ENCODE measurements at regions not wholly inside any gene's neighbourhood (a gene's known extent, or its start where the extent isn't known, plus 50 kb on each side); places are given as distances from the start of the nearest gene placed in this dataset.

GRCh38 chr1:234763910-234764309 is 153.9 kb upstream of the IRF2BP2 start:
- ChIA-PET CTCF (interaction anchor here (0.6 kb wide), 1 partner anchor 345 kb away, joined by 3 read pairs; no protein-coding TSS in a partner anchor), POLR2A (no interaction called here)

GRCh38 chr1:234763367-234763766 is 153.4 kb upstream of the IRF2BP2 start:
- POLR2A ChIA-PET, result no interaction called here
- no peaks in the 10 kb centered on the region for H3K9me3 ChIP-seq
- H4K20me1 ChIP-seq (ENCODE audit: insufficient read depth), result no peaks in the 10 kb centered on the region
- H2AFZ ChIP-seq (ENCODE audit: low read depth), result no peak overlapping the region
- no peak overlapping the region for H3K4me3 ChIP-seq (ENCODE audit: low read depth in 2 of 2, low read length in 1 of 2)
- no peak overlapping the region for H3K4me2 ChIP-seq
- no peak overlapping the region for H3K9ac ChIP-seq
- TF ChIP-seq SMC3 (IDR thresholded peaks at IDR 0.05; ENCODE audit: low read depth, low read length), result no peak
- TF ChIP-seq FOXJ3 (CRISPR knock-in tag; IDR thresholded peaks at IDR 0.05), result no peak
- no peak for TF ChIP-seq TAF1 (IDR thresholded peaks at IDR 0.05; ENCODE audit: borderline replicate concordance, low read depth, low read length)
- TF ChIP-seq TCF12 (IDR thresholded peaks at IDR 0.05), result no peak
- no peak for TF ChIP-seq RAD21 (IDR thresholded peaks at IDR 0.05; ENCODE audit: low read length)
- no peak for TF ChIP-seq YY1 (IDR thresholded peaks at IDR 0.05; ENCODE audit: low read depth)
- no peak for TF ChIP-seq MAX (IDR thresholded peaks at IDR 0.05; ENCODE audit: low read depth)
- TF ChIP-seq FOXM1 (IDR thresholded peaks at IDR 0.05; ENCODE audit: low read depth), result no peak
- no peak for TF ChIP-seq PBX3 (IDR thresholded peaks at IDR 0.05)
- no peak for TF ChIP-seq ZBTB33 (IDR thresholded peaks at IDR 0.05; ENCODE audit: borderline replicate concordance, low read depth)
- no peak for TF ChIP-seq NFIC (IDR thresholded peaks at IDR 0.05; ENCODE audit: borderline replicate concordance)
- no peak for TF ChIP-seq SIN3A (IDR thresholded peaks at IDR 0.05; ENCODE audit: borderline replicate concordance, low read depth, low read length)
- TF ChIP-seq GABPA (IDR thresholded peaks at IDR 0.05; ENCODE audit: low read depth), result no peak
- TF ChIP-seq MXI1 (IDR thresholded peaks at IDR 0.05; ENCODE audit: low read depth, low read length), result no peak
- TF ChIP-seq POLR2AphosphoS5 (IDR thresholded peaks at IDR 0.05; ENCODE audit: low read depth, low read length), result no peak
- TF ChIP-seq EP300 (IDR thresholded peaks at IDR 0.05; ENCODE audit: borderline replicate concordance in 1 of 2, low read depth in 1 of 2, low read length in 1 of 2), result no peak
- TF ChIP-seq RFX5 (IDR thresholded peaks at IDR 0.05; ENCODE audit: low read length), result no peak
- H3K36me3 ChIP-seq (replicated peaks in 1 of 2; ENCODE audit: control insufficient read depth in 1 of 2, insufficient read depth in 2 of 2, low read length in 1 of 2), result no peaks in the 10 kb centered on the region
- H3K79me2 ChIP-seq (ENCODE audit: insufficient read depth), result no peaks in the 10 kb centered on the region
- no peaks in the 10 kb centered on the region for H3F3A ChIP-seq (replicated peaks; ENCODE audit: insufficient read depth)
- H3K27me3 ChIP-seq (ENCODE audit: insufficient read depth), result no peaks in the 10 kb centered on the region
- no peak for DNase-seq
- no peaks in the 10 kb centered on the region for H3K9me2 ChIP-seq
- 73% methylated on average over 5 of the region's 5 CpGs for WGBS (ENCODE audit: low lambda C conversion rate)
- no peak overlapping the region for H3K27ac ChIP-seq (ENCODE audit: low read depth in 2 of 2, low read length in 1 of 2)
- H3K4me1 ChIP-seq (ENCODE audit: control insufficient read depth in 1 of 2, insufficient read depth in 2 of 2, low read depth in 1 of 2, low read length in 1 of 2), result no peaks in the 10 kb centered on the region; a peak in 1 of 4 replicates
- CTCF ChIA-PET, result interaction anchor here (0.6 kb wide), 1 partner anchor 345 kb away, joined by 3 read pairs; no protein-coding TSS in a partner anchor

More at GRCh38 chr1:234763910-234764309, 153.9 kb upstream of the IRF2BP2 start:
- Histone ChIP-seq H3K79me2 (ENCODE audit: insufficient read depth) (no peaks in the 10 kb centered on the region), H2AFZ (ENCODE audit: low read depth) (no peak overlapping the region), H3K27ac (ENCODE audit: low read depth in 2 of 2, low read length in 1 of 2) (no peak overlapping the region), H3K9ac (no peak overlapping the region), H3K4me1 (ENCODE audit: control insufficient read depth in 1 of 2, insufficient read depth in 2 of 2, low read depth in 1 of 2, low read length in 1 of 2) (peaks cover 0 to 5% of the 10 kb centered on the region in 2 experiments; a peak in 1 of 4 replicates), H3K36me3 (replicated peaks in 1 of 2; ENCODE audit: control insufficient read depth in 1 of 2, insufficient read depth in 2 of 2, low read length in 1 of 2) (no peaks in the 10 kb centered on the region), H3K27me3 (ENCODE audit: insufficient read depth) (no peaks in the 10 kb centered on the region), H3K4me3 (ENCODE audit: low read depth in 2 of 2, low read length in 1 of 2) (no peak overlapping the region), H3K9me3 (no peaks in the 10 kb centered on the region), H3K9me2 (no peaks in the 10 kb centered on the region), H3F3A (replicated peaks; ENCODE audit: insufficient read depth) (no peaks in the 10 kb centered on the region), H3K4me2 (no peak overlapping the region), H4K20me1 (ENCODE audit: insufficient read depth) (no peaks in the 10 kb centered on the region)
- WGBS (ENCODE audit: low lambda C conversion rate), result 92% methylated on average over 8 of the region's 8 CpGs
- no peak for DNase-seq
- no peak for TF ChIP-seq IRF3 (IDR thresholded peaks at IDR 0.05; ENCODE audit: low read depth, low read length)
- TF ChIP-seq RCOR1 (IDR thresholded peaks at IDR 0.05; ENCODE audit: low read length), result no peak
- no peak for TF ChIP-seq ELF1 (IDR thresholded peaks at IDR 0.05)
- no peak for TF ChIP-seq RXRA (IDR thresholded peaks at IDR 0.05; ENCODE audit: borderline replicate concordance, low read depth)
- no peak for TF ChIP-seq GATA2 (CRISPR knock-in tag; IDR thresholded peaks at IDR 0.05)
- TF ChIP-seq CHD2 (IDR thresholded peaks at IDR 0.05; ENCODE audit: low read length, partially characterized antibody), result no peak
- no peak for TF ChIP-seq FOSL2 (IDR thresholded peaks at IDR 0.05; ENCODE audit: borderline replicate concordance, low read depth)
- TF ChIP-seq EZH2phosphoT487 (IDR thresholded peaks at IDR 0.05; ENCODE audit: borderline replicate concordance, low read depth), result no peak
- TF ChIP-seq RFX5 (IDR thresholded peaks at IDR 0.05; ENCODE audit: low read length), result no peak
- no peak for TF ChIP-seq TAF1 (IDR thresholded peaks at IDR 0.05; ENCODE audit: borderline replicate concordance, low read depth, low read length)
- TF ChIP-seq MXI1 (IDR thresholded peaks at IDR 0.05; ENCODE audit: low read depth, low read length), result no peak
- no peak for TF ChIP-seq MAX (IDR thresholded peaks at IDR 0.05; ENCODE audit: low read depth)

Measured in SK-N-SH (cell line).